ENCODE measurements at regions not wholly inside any gene's neighbourhood (a gene's known extent, or its start where the extent isn't known, plus 50 kb on each side); places are given as distances from the start of the nearest gene placed in this dataset.

GRCh38 chr1:219476116-219476515 is 136.8 kb downstream of the ZC3H11B start:
- H3K27ac Mint-ChIP-seq = no peak overlapping the region
- Histone ChIP-seq H3K4me1 (ENCODE audit: control insufficient read depth, insufficient read depth, low read length) (no peaks in the 10 kb centered on the region), H3K36me3 (ENCODE audit: control insufficient read depth, insufficient read depth, low read length) (no peaks in the 10 kb centered on the region), H3K27me3 (ENCODE audit: control insufficient read depth, insufficient read depth, low read length) (no peaks in the 10 kb centered on the region), H3K27ac (ENCODE audit: low read length) (no peak overlapping the region), H3K4me3 (ENCODE audit: low read length) (no peak overlapping the region), H3K9me3 (ENCODE audit: control insufficient read depth, insufficient read depth, low read length) (no peaks in the 10 kb centered on the region)
- TF ChIP-seq CTCF (IDR thresholded peaks at IDR 0.05) = no peak
- ATAC-seq (no peak), DNase-seq (no peak)
- 82% methylated on average over 2 of the region's 2 CpGs for WGBS (ENCODE audit: insufficient coverage)
- no peaks in the 10 kb centered on the region for H3K36me3 Mint-ChIP-seq
- no peaks in the 10 kb centered on the region for H3K4me1 Mint-ChIP-seq
- H3K4me3 Mint-ChIP-seq = no peak overlapping the region
- no peaks in the 10 kb centered on the region for H3K27me3 Mint-ChIP-seq (ENCODE audit: low read depth in 2 of 2)
- intact Hi-C loops (cut with micrococcal nuclease) = no loop called here
- H3K9me3 Mint-ChIP-seq = peaks cover 2 to 6% of the 10 kb centered on the region in 2 donors

- Histone ChIP-seq H3K27me3 (ENCODE audit: control insufficient read depth, insufficient read depth, low read length) (no peaks in the 10 kb centered on the region), H3K36me3 (ENCODE audit: control insufficient read depth, insufficient read depth, low read length) (no peaks in the 10 kb centered on the region), H3K9me3 (ENCODE audit: control insufficient read depth, insufficient read depth, low read length) (no peaks in the 10 kb centered on the region), H3K4me3 (ENCODE audit: low read length) (no peak overlapping the region), H3K27ac (ENCODE audit: low read length) (no peak overlapping the region), H3K4me1 (ENCODE audit: control insufficient read depth, insufficient read depth, low read length) (no peaks in the 10 kb centered on the region)
- ATAC-seq = no peak
- Mint-ChIP-seq H3K36me3 (no peaks in the 10 kb centered on the region), H3K9me3 (peaks cover 8 to 11% of the 10 kb centered on the region in 2 donors), H3K4me1 (no peaks in the 10 kb centered on the region), H3K4me3 (no peak overlapping the region), H3K27me3 (ENCODE audit: low read depth in 2 of 2) (no peaks in the 10 kb centered on the region), H3K27ac (no peak overlapping the region)
- intact Hi-C loops (cut with micrococcal nuclease) = no loop called here
- TF ChIP-seq CTCF (IDR thresholded peaks at IDR 0.05) = no peak
- WGBS (ENCODE audit: insufficient coverage) = 84% methylated on average over 2 of the region's 2 CpGs
- no peak for DNase-seq
Measured at GRCh38 chr1:219472596-219472995, 140.3 kb downstream of the ZC3H11B start.

- Mint-ChIP-seq H3K9me3 (peaks cover 8 to 9% of the 10 kb centered on the region in 2 donors), H3K4me1 (no peaks in the 10 kb centered on the region), H3K27me3 (ENCODE audit: low read depth in 2 of 2) (no peaks in the 10 kb centered on the region), H3K36me3 (no peaks in the 10 kb centered on the region), H3K4me3 (no peak overlapping the region), H3K27ac (no peak overlapping the region)
- TF ChIP-seq CTCF (IDR thresholded peaks at IDR 0.05) = no peak
- Histone ChIP-seq H3K4me1 (ENCODE audit: control insufficient read depth, insufficient read depth, low read length) (no peaks in the 10 kb centered on the region), H3K4me3 (ENCODE audit: low read length) (no peak overlapping the region), H3K27ac (ENCODE audit: low read length) (no peak overlapping the region), H3K36me3 (ENCODE audit: control insufficient read depth, insufficient read depth, low read length) (no peaks in the 10 kb centered on the region), H3K27me3 (ENCODE audit: control insufficient read depth, insufficient read depth, low read length) (no peaks in the 10 kb centered on the region), H3K9me3 (ENCODE audit: control insufficient read depth, insufficient read depth, low read length) (no peaks in the 10 kb centered on the region)
- DNase-seq = no peak
- intact Hi-C loops (cut with micrococcal nuclease) = no loop called here
- ATAC-seq = no peak
- 84% methylated on average over 2 of the region's 2 CpGs for WGBS (ENCODE audit: insufficient coverage)
Measured at GRCh38 chr1:219467524-219467923, 145.4 kb downstream of the ZC3H11B start.

GRCh38 chr1:219466766-219467165 is 146.1 kb downstream of the ZC3H11B start:
- H3K36me3 ChIP-seq (ENCODE audit: control insufficient read depth, insufficient read depth, low read length) = no peaks in the 10 kb centered on the region
- intact Hi-C loops (cut with micrococcal nuclease) = no loop called here

More at GRCh38 chr1:219466766-219467165, 146.1 kb downstream of the ZC3H11B start:
- DNase-seq = no peak
- H3K27ac Mint-ChIP-seq = no peak overlapping the region
- no peaks in the 10 kb centered on the region for H3K27me3 Mint-ChIP-seq (ENCODE audit: low read depth in 2 of 2)
- no peak for ATAC-seq
- Histone ChIP-seq H3K4me1 (ENCODE audit: control insufficient read depth, insufficient read depth, low read length) (no peaks in the 10 kb centered on the region), H3K9me3 (ENCODE audit: control insufficient read depth, insufficient read depth, low read length) (no peaks in the 10 kb centered on the region), H3K4me3 (ENCODE audit: low read length) (no peak overlapping the region), H3K27me3 (ENCODE audit: control insufficient read depth, insufficient read depth, low read length) (no peaks in the 10 kb centered on the region), H3K27ac (ENCODE audit: low read length) (no peak overlapping the region)
- no peaks in the 10 kb centered on the region for H3K36me3 Mint-ChIP-seq
- H3K4me1 Mint-ChIP-seq = no peaks in the 10 kb centered on the region
- no peak overlapping the region for H3K4me3 Mint-ChIP-seq
- H3K9me3 Mint-ChIP-seq = peaks cover 5 to 6% of the 10 kb centered on the region in 2 donors
- no peak for TF ChIP-seq CTCF (IDR thresholded peaks at IDR 0.05)

Data from natural killer cell (primary cell).